ENCODE measurements at regions not wholly inside any gene's neighbourhood (a gene's known extent, or its start where the extent isn't known, plus 50 kb on each side); places are given as distances from the start of the nearest gene placed in this dataset.

- TF ChIP-seq CTCF (IDR thresholded peaks at IDR 0.05), result no peak
- Histone ChIP-seq H2AFZ (no peak overlapping the region), H3K27ac (no peak overlapping the region), H3K79me2 (no peaks in the 10 kb centered on the region), H3K4me2 (ENCODE audit: low read length) (no peak overlapping the region), H3K36me3 (ENCODE audit: control insufficient read depth, insufficient read depth, low read length) (no peaks in the 10 kb centered on the region), H3K9me3 (ENCODE audit: control insufficient read depth, low read length) (no peaks in the 10 kb centered on the region), H3K9ac (no peak overlapping the region), H3K4me1 (no peaks in the 10 kb centered on the region), H3K27me3 (ENCODE audit: control insufficient read depth, insufficient read depth, low read length) (no peaks in the 10 kb centered on the region), H3K4me3 (ENCODE audit: low read depth, low read length) (no peak overlapping the region)
These were observed 249.9 kb downstream of the CDK5RAP2 start for GRCh38 chr9:120330031-120330430.

- Histone ChIP-seq H3K36me3 (ENCODE audit: control insufficient read depth, insufficient read depth, low read length) (no peaks in the 10 kb centered on the region), H2AFZ (no peak overlapping the region), H3K9ac (no peak overlapping the region), H3K4me2 (ENCODE audit: low read length) (no peak overlapping the region), H3K4me3 (ENCODE audit: low read depth, low read length) (no peak overlapping the region), H3K27ac (no peak overlapping the region), H3K9me3 (ENCODE audit: control insufficient read depth, low read length) (no peaks in the 10 kb centered on the region), H3K79me2 (no peaks in the 10 kb centered on the region), H3K4me1 (no peaks in the 10 kb centered on the region), H3K27me3 (ENCODE audit: control insufficient read depth, insufficient read depth, low read length) (no peaks in the 10 kb centered on the region)
- TF ChIP-seq CTCF (IDR thresholded peaks at IDR 0.05), result no peak
These were observed 252.6 kb downstream of the CDK5RAP2 start for GRCh38 chr9:120327322-120327721.

DNA sequence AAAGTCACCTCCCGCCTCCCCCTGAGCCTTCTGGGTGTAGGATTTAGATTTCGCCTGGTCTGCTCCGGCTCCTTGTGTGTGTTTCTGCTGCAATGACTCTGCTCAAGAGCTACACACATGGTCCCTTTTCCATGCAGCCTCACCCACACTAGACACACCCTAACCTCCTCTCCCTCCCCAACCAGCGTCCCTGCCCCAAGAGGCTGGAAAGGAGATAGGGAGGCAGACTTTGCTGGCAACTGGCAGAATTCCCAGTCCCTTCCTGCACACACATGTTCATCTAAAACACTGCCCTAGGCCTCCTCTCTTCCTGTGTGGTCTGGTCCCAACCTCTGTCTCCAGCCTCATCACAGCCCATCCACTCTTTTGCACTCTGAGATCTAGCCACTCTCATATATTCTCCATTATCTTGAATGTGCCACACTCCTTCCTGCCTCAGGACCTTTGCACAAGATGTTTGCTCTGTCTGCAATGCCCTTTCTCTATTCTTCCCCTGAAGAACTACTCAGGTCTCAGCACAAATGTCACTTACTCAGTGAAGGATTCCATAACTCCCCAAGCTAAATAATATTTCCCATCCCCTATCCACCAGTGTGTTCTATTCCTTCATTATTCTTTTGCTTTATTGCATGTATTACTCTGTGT, 253.8 kb downstream of the CDK5RAP2 start:
- no peak for TF ChIP-seq CTCF (IDR thresholded peaks at IDR 0.05)
- no peaks in the 10 kb centered on the region for H3K27me3 ChIP-seq (ENCODE audit: control insufficient read depth, insufficient read depth, low read length)
- no peaks in the 10 kb centered on the region for H3K9me3 ChIP-seq (ENCODE audit: control insufficient read depth, low read length)
- no peak overlapping the region for H3K4me3 ChIP-seq (ENCODE audit: low read depth, low read length)
- no peaks in the 10 kb centered on the region for H3K79me2 ChIP-seq
- no peak overlapping the region for H3K4me2 ChIP-seq (ENCODE audit: low read length)
- H2AFZ ChIP-seq, result no peak overlapping the region
- H3K4me1 ChIP-seq, result no peaks in the 10 kb centered on the region
- no peak overlapping the region for H3K9ac ChIP-seq
- H3K27ac ChIP-seq, result no peak overlapping the region
- H3K36me3 ChIP-seq (ENCODE audit: control insufficient read depth, insufficient read depth, low read length), result no peaks in the 10 kb centered on the region

- Histone ChIP-seq H3K79me2 (no peaks in the 10 kb centered on the region), H2AFZ (no peak overlapping the region), H3K27ac (no peak overlapping the region), H3K9ac (no peak overlapping the region), H3K4me2 (ENCODE audit: low read length) (no peak overlapping the region), H3K36me3 (ENCODE audit: control insufficient read depth, insufficient read depth, low read length) (no peaks in the 10 kb centered on the region), H3K4me3 (ENCODE audit: low read depth, low read length) (no peak overlapping the region), H3K9me3 (ENCODE audit: control insufficient read depth, low read length) (no peaks in the 10 kb centered on the region), H3K27me3 (ENCODE audit: control insufficient read depth, insufficient read depth, low read length) (no peaks in the 10 kb centered on the region), H3K4me1 (no peaks in the 10 kb centered on the region)
- TF ChIP-seq CTCF (IDR thresholded peaks at IDR 0.05), result no peak
These were observed 254.8 kb downstream of the CDK5RAP2 start for GRCh38 chr9:120324996-120325642.

DNA sequence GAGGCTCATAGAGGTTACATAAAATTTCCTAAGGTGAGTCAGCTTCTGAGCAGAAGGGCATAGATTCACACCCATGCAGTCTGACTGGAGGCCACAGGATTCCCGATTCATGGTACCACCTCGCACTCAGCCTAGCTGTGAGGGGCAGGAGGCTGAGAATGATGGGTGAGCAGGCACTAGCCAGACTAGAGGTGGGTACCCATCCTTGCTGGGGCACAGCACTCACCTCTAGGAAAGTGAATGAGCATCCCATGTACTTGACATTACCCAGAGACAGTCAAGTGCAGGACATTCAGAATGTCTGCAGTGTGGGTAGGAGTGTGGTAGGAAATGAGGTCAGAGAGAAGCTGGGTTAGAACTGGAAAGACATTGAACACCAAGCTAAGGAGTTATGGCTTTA, 255.5 kb downstream of the CDK5RAP2 start:
- Histone ChIP-seq H3K4me1 (no peaks in the 10 kb centered on the region), H3K9ac (no peak overlapping the region), H3K79me2 (no peaks in the 10 kb centered on the region), H3K9me3 (ENCODE audit: control insufficient read depth, low read length) (no peaks in the 10 kb centered on the region), H3K36me3 (ENCODE audit: control insufficient read depth, insufficient read depth, low read length) (no peaks in the 10 kb centered on the region), H3K4me3 (ENCODE audit: low read depth, low read length) (no peak overlapping the region), H3K4me2 (ENCODE audit: low read length) (no peak overlapping the region), H3K27ac (no peak overlapping the region), H3K27me3 (ENCODE audit: control insufficient read depth, insufficient read depth, low read length) (no peaks in the 10 kb centered on the region), H2AFZ (no peak overlapping the region)
- no peak for TF ChIP-seq CTCF (IDR thresholded peaks at IDR 0.05)
